ENCODE measurements at regions not wholly inside any gene's neighbourhood (a gene's known extent, or its start where the extent isn't known, plus 50 kb on each side); places are given as distances from the start of the nearest gene placed in this dataset.
"Not testable (repeated sequence)": the region's sequence is repeated elsewhere in the genome, so short reads cannot be mapped to it uniquely, and the experiment has no call there.

DNA sequence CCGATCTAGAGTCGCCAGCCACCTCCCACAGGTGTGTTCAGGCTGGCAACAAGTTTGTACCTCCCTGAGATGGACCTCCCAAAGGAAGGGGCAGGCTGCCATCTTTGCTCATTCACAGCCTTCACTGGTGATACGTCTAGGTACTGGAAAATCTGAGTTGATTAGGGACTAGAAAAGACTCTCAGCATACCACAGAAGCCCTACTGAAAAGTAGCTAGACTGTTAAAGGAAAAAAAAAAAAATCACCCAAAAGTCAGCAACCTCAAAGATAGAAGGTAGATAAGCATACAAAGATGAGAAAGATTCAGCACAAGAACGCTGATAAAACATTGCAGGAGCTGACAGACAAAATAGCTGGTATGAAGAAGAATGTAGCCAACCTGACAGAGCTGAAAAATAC lies 128.6 kb upstream of the WDR75 start:
- peak in 2 of 6 experiments; percentile 15 to 27 for DNase-seq

DNA sequence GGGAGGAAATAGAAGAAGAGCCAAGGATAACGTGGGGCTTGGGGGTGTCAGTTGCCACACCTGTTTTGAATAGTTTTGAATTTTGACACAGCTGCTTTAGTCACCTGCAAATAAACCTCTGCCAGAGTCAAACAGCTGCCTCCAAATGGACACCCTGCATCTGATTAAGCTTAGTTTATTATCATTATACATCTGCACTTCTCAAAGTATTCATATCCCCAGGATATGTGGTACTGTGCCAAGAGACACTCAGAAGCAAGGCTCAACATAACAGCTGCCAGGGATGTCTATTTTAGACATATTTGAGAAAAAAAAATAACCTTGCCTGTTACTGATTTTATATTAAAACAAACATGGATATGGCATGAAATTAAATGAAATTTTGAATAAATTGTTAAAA lies 122.5 kb upstream of the WDR75 start:
- no peak for DNase-seq

GRCh38 chr2:189319424-189319823 lies 121.8 kb upstream of the WDR75 start:
- not testable (repeated sequence) for DNase-seq

GRCh38 chr2:189327879-189328847 lies 113.1 kb upstream of the WDR75 start:
- DNase-seq: no peak

GRCh38 chr2:189328848-189329245 lies 112.4 kb upstream of the WDR75 start:
- DNase-seq: no peak

- no peak for DNase-seq
Observed at GRCh38 chr2:189336276-189336975, 104.8 kb upstream of the WDR75 start.

DNA sequence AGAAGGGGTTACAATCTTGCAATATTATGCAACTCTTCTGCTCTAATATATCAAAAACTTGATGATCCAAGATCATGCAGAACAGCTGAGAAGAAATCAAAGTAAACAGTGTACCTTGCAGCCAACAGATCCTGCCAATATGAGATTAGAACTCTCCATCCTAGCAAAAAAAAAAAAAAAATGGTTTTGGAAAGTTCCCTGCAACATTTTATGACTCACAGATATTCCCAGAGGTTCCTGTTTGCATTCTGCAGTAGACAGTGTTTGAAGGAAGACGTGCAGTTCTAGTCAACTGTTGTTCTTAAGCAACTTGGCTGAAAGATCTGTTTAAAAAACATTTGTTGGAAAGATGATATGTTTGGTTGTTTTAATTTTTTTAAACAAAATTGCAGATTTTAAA lies 103.6 kb upstream of the WDR75 start:
- no peak for DNase-seq

- no peak for DNase-seq
Observed at GRCh38 chr2:189338115-189338514, 103.2 kb upstream of the WDR75 start.

DNA sequence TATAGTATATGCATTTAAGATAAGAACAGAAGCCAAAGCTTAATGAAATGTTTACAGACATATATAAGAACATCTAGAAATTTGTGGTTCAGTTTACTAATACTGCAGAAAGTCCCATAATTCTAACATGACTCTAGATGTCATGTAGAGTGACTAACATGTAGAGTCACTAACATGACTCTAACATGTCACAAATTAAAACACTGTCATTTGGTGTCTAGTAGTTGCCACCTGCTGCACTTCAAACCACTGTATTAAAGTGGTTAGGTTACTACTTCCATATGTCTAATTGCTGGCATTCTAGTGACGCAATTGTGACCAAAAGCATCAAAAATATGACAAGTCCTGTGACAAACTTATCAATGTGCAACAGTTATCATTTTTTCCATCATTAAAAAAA lies 100.2 kb upstream of the WDR75 start:
- no peak for DNase-seq

DNA sequence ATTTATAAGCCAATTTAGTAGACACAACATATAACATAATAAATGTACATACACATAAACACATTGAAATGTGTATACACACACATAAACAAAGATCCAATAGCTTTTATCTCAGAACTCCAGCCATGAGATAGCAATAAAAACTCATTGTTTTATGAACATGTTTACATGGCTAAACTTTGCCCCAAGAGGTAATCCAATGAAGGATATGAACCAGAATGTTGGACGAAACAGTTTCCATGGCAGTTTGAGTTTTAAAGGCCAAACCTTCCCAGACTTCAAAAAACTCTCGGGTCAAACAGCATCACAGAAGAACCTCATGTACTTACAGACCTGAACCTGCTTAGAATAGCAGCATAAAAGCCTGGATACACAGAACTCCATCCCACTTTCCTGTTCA lies 97.2 kb upstream of the WDR75 start:
- no peak for DNase-seq

- DNase-seq: peak in 3 of 6 experiments; percentile 33 to 53 (median 45)
Observed at GRCh38 chr2:189347540-189347939, 93.7 kb upstream of the WDR75 start.

GRCh38 chr2:189348369-189348768 lies 92.9 kb upstream of the WDR75 start:
- no peak for DNase-seq

DNA sequence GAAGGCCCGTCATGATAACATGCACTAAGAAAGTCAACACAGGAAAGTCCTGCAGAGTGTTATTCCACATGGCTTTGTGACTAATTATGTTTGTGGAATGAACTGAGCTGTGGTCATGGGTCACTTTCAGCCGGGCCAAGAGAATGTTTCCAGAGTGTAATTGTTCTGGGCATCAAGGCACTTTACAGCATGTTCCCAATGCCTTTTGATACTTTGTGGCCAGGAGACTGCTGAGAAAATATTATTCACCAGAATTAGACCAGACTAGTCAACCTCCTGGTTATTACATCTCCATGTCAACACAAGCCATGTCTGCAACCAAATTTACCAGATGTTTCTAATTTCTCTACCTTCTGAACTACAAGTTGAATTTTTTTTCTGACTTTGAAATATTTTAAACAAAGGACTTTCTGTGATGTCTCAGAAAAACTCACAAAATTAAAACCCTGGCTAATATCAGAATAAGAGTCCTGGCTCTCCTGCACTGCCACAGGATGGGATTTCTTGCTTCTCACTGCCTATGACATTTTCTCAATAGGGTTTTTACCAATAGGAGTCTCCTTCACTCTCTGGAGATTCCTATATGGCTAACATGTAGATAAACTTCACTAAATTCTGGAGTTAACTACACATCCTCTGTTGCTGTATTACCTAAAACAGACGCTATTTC lies 90.6 kb upstream of the WDR75 start:
- no peak for DNase-seq

DNA sequence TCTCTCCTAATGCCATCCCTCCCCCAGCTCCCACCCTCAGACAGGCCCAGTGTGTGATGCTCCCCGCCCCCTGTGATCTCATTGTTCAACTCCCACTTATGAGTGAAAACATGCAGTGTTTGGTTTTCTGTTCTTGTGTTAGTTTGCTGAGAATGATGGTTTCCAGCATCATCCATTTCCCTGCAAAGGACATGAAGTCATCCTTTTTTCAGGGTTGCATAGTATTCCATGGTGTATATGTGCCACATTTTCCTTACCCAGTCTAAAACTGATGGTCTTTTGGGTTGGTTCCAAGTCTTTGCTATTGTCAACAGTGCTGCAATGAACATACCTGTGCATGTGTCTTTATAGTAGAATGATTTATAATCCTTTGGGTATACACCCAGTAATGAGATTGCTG lies 89.3 kb upstream of the WDR75 start:
- DNase-seq: not testable (repeated sequence)

DNA sequence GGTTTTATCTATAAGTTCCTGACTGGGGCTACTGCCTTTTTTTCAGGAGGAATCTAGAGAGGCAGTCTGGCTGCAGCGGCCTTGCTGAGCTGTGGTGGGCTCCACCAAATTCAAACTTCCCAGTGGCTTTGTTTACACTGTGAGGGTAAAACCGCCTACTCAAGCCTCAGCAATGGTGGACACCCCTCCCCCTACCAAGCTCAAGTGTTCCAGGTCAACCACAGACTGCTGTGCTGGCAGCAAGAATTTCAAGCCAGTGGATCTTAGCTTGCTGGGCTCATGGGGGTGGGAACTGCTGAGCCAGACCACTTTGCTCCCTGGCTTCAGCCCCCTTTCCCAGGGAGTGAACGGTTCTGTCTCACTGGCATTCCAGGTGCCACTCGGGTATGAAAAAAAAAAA lies 83.9 kb upstream of the WDR75 start:
- not testable (repeated sequence) for DNase-seq

GRCh38 chr2:189360861-189361260 lies 80.4 kb upstream of the WDR75 start:
- DNase-seq: no peak

DNA sequence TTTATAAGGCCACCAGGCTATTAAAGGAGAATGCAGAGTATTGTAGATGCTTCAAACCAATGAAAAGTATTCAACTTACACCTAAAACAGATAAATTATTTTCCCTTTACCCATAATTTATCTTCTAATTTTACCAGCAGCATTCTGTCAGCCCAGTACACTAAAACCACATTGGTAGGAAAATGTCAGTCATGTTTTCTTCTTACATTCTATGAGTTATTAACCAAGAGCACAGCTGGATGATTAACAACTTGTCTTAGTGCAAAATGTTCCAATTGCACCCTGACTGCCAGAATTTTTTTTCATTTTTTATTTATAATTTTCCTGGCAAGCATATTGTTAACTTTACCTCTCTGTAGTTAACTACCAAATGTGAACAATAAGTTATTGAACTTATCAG lies 79.0 kb upstream of the WDR75 start:
- DNase-seq: no peak

DNA sequence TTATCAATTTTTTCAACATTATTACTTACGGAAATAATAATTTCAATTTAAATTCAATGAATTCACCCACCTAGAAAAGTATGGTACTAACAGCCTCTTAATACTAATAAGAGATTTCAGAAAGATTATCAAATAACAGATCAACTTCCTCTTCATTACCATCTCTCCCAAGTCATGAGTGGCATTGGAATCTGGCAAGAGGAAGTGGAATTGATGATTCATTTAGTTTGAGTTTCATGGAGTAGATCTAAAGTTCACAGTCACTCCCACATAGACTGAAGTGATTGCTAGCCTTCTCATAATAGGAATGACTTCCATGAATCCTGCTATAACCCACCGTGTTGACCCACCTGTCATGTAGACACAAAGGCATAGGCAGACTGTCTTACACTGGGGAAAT lies 77.7 kb upstream of the WDR75 start:
- DNase-seq: no peak

- no peak for DNase-seq
Observed at GRCh38 chr2:189364607-189365006, 76.7 kb upstream of the WDR75 start.

DNA sequence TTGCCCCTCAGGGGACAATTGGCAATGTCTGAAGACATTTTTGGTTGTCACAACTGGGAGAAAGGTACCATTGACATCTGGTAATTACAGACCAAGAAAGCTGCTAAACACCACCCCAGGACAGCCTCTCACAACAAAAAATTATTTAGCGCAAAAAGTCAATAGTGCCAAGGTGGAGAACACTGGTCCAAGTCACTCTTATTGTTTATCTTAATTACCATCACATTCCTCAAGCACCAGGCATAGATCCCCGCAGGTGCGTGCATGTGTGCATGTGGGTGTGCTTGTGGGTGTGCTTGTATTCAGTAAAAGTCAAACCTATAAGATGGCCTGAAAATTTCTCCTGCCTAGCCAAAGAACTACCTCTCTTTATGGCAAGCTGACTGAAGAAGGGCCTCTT lies 74.9 kb upstream of the WDR75 start:
- DNase-seq: no peak

- no peak for DNase-seq
Observed at GRCh38 chr2:189367343-189367742, 73.9 kb upstream of the WDR75 start.

DNA sequence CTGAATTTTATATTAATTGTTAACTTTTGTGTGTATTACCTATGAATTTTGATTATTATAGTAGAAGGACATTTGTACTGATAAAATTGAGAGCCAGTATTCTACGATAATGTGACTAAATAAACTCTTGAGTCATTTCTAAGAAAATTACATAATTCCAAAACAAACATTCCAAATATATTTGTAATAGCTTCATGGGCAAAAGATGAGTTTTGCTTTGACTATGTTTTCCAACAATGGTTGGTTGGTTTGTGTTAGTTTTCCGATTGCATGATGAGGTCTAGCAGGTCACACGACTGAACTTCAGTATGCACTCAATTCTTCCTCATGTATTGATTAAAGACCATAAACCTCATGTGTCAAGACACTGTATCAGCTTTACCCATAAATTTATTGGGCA lies 71.7 kb upstream of the WDR75 start:
- no peak for DNase-seq

GRCh38 chr2:189370719-189371118 lies 70.6 kb upstream of the WDR75 start:
- no peak for DNase-seq

All from stimulated activated naive CD4-positive, alpha-beta T cell (primary cell).